GDM1 (cell line): ENCODE measurements at regions not wholly inside any gene's neighbourhood (a gene's known extent, or its start where the extent isn't known, plus 50 kb on each side); places are given as distances from the start of the nearest gene placed in this dataset.
"Not testable (repeated sequence)": the region's sequence is repeated elsewhere in the genome, so short reads cannot be mapped to it uniquely, and the experiment has no call there.

Experiments used
- DNase-seq: peaks from one replicate; lab custom pipeline; 2025; lab: John Stamatoyannopoulos, UW

- DNase-seq: no peak
Measured at GRCh38 chr14:58752771-58753201, 115.0 kb downstream of the DACT1 start.

- DNase-seq: no peak
Measured at GRCh38 chr14:58755031-58755925, 117.5 kb downstream of the DACT1 start.

GRCh38 chr14:58760121-58760520, 122.4 kb downstream of the DACT1 start:
- no peak for DNase-seq

GRCh38 chr14:58762629-58763028, 124.9 kb downstream of the DACT1 start:
- DNase-seq: no peak

GRCh38 chr14:58763210-58763609, 125.4 kb downstream of the DACT1 start:
- DNase-seq: no peak

GRCh38 chr14:58765418-58765831, 127.7 kb downstream of the DACT1 start:
- DNase-seq: no peak

DNA sequence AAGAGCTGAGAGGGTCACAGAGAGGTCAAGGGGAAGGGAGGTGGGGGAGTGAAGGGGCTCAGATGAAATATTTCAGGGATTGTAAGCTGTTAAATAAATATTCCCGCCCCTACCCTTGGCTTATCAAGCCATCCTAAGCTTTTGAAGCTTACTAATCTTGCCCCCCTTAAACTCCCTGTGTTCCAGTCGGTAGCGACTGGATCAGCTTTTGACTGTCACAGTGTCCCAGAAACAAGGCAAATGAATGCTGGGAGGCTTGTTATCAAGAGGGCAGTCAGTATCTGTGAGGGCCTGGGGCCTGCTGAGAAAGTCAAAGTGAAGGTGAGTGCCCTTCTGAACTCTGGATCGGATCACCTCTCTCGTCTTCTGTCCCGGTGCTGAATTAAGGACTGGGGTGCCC, 128.1 kb downstream of the DACT1 start:
- DNase-seq: no peak

DNA sequence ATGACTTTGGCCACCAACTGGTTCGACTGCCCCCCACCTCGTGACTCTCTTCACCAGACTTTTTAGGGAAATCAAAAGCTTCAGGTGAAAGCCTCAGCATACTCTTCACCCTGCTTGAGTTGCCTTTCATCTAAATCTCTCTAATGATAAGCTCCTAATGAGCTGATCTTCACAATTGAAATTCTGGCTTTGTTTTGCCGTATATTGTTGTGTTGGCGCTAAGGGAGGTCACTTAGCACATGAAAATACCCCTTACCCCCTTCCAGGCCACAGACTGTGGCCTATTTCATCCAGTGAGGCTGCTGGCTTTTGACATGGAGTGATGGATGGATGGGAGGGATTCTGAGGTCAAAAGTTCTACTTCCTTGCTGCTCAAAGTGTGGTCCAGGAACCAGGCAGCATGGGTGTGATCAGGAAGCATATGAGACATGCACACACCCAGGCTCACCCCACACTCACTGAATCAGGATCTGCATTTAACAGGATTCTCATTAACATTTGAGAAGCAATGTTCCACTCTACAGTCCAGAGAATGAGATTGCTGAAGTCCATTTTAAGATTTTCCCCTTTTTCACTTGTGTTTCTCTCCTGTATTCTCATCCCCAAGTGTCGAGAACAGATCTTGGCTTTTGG, 131.4 kb downstream of the DACT1 start:
- DNase-seq: no peak

GRCh38 chr14:58769771-58770170, 132.0 kb downstream of the DACT1 start:
- no peak for DNase-seq

DNA sequence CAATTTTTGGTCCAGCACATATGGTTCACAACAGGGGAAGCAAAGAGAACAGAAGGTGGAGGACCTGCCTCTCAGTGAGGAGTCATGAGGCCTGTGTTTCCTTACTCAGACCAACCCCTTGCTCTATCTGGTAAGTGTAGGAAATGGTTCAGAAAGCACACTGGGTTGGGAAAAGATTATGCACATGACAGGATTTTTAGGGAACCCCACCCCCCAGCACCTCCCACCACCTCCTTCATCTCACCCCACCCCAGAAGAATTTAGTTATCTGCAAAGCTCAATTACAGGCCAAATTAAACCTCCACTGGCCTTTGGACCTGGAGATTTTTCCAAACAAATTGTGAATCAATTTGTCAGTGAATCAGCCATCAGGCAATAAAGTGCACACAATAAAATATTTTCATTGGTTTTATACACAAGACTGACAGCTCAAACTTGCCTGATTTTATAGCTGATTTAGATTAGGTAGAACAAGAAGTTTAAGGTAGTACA, 132.8 kb downstream of the DACT1 start:
- no peak for DNase-seq

GRCh38 chr14:58771016-58771415, 133.3 kb downstream of the DACT1 start:
- DNase-seq: no peak

- no peak for DNase-seq
Measured at GRCh38 chr14:58772116-58772515, 134.4 kb downstream of the DACT1 start.

DNA sequence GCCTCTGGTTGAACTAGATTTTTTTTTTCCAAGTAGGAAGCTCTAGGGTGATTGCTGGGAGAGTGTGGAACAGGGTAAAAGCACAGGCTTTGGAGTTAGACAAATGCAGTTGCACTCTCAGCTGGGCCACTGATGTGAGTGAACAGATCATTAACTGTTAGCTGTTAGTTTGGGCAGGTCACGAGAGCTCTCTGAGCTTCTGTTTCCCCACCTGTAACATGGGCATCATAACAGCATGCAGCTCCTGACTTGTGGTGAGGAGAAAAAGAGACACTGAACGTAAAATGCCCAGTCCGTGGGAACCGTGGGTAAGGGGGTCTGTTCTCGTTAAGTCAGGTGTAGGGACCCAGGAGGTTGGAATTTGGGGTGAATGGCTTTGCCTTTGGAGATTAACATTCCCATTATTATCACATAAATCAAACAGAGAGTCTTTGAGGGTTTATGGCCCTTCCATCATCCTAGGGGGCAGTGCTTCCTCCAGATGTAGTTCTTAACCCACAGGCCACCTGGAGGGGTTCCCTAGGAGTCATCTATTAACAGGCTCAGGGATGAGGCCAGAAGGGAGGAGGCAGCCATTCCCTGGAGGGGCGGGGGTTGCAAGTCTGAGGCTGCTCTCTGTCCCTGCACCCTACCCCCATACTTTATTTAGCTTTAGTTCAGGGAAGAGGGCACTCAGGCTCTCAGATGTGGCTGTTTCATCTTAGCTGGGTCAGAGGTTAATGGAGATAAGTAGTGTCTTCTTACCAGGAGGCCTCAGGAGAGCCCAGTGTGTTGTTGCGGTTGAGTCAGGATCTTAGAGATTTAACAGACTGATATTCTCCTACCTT, 135.2 kb downstream of the DACT1 start:
- DNase-seq: no peak

DNA sequence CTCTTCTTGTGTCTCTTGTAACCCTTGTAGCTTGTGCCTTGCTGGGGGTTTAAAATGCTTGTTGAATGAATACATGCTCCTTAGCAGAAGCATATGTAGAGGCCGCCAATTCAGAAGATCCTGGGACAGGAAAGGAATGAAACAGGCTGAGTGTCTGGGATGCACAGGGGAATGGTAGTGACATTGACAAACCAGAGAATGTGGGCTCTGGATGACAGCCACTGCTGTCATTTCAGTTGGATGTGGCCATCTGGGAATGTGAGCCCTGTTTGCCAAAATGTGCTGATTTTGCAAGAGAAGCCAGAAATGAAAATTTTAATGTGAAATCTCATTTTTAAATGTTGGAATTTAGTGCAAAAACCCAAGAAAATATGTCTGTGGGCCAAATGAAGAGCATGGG, 136.8 kb downstream of the DACT1 start:
- no peak for DNase-seq

- DNase-seq: not testable (repeated sequence)
Measured at GRCh38 chr14:58775130-58775529, 137.4 kb downstream of the DACT1 start.

- DNase-seq: no peak
Measured at GRCh38 chr14:58776516-58776915, 138.8 kb downstream of the DACT1 start.

DNA sequence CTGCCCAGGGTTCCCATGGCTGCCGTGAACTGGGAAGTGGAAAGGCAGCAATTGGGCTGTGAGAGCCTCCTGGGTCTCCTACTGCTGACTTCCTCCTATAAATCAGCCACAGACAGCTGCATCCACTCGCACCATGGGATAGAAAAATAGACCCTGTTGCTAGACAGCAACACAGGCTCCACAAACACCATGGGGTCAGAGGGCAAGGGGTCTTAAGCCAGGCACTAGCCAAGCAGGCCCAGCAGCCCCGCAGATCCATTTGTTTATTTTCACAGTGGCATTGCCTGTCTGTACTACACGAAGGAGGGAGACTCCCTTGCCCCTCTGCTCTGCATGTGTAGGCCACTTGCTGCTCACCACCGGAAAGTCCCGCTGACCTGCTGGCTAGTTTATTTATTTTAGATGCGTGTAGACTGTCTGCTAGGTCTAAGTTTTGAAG, 139.8 kb downstream of the DACT1 start:
- DNase-seq: no peak

- DNase-seq: no peak
Measured at GRCh38 chr14:58778202-58778601, 140.4 kb downstream of the DACT1 start.

DNA sequence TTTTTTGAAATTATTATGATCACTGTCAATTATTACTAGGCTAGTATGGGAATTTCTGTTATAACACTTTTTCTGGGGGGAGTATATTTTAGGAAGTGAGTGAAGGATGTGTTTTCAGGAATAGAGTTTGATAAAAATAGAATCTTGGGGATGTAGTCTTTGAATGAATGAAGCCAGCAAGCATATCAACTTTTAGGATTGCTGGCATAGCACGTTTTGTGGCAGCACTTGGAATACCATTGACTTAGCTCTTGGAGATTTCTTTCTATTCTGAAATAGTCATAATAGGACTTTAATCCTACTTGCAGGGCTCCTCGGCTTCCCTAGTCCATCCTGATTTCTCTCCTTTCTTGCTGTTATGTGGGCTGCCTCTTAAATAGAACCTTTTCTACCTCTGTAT, 141.6 kb downstream of the DACT1 start:
- DNase-seq: no peak

GRCh38 chr14:58780185-58780584, 142.4 kb downstream of the DACT1 start:
- DNase-seq: no peak

- DNase-seq: no peak
Measured at GRCh38 chr14:58780605-58781004, 142.8 kb downstream of the DACT1 start.

GRCh38 chr14:58782011-58782410, 144.2 kb downstream of the DACT1 start:
- no peak for DNase-seq
